IPS DF 4.7 (cell line): ENCODE measurements at regions not wholly inside any gene's neighbourhood (a gene's known extent, or its start where the extent isn't known, plus 50 kb on each side); places are given as distances from the start of the nearest gene placed in this dataset.

Experiments used
- DNase-seq: peaks from one replicate; pipeline ENCODE4 v3.0.0-alpha.2; 2013; ENCODE audit warnings: low spot score; ENCODE audit errors: extremely low read depth

DNA sequence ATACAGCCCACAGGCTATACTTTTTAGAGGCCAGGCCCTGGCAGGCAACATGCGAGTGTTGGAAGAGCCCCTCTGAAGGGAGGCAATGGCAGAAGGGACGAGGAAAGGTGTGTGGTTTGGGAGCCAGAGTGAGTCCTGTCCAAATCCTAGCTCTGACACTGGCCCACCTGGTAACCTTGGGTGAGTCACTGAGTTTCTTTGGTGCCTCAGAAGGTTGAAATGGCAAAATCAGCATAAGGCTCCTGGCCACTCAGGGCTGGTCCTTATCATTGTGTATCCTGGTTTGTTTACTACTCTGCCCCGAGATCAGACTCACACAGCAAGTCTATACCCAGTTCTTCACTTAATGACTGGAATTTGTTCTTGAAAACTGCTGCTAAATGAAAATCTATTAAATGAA, 71.4 kb upstream of the TLE3 start:
- no peak for DNase-seq

DNA sequence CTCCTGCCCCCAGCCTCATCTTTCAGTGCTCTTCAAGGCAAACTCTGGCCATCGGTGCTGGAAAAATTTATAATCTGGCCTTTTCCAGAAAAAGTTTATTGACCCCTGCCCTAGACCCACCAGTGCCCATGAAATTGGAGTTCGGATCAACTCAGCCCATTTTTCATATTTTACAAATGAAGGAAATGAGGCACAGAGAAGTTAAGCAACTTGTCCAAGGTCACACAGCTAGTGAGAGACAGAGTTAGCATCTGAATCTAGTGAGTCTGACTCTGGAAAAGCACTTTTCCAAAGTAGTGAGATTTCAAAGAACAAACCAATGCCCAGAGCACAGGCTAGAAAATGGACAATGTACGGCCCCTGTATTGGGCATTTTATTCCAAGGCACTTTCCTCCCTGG, 69.4 kb upstream of the TLE3 start:
- no peak for DNase-seq

DNA sequence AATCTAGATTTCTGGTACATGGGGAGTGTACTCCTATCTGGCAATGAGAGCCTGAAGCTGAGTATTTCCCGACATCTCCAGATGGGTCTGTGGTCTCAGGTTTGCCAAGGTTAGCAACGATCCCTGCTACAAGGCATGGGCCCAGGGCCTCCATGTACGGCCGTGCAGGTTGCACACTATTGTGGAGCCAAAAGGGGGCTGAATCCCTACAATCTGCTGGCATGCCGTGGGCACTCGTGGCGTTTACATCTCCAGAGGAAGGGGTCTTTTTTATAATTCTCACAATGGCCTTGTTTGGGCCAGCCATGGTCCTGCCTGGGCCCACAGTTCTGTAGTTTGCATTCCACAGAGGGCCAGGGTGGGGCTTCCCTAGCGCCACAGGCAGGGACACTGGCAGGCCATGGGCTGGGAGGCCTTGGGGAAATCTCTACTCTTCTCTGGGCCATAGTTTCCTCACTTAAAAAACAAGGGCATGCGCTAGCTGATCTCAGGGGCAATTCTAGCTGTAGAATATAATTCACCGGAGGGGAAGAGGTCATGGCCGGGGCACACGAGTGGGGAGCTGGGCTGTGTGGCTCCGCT, 68.9 kb upstream of the TLE3 start:
- no peak for DNase-seq

DNA sequence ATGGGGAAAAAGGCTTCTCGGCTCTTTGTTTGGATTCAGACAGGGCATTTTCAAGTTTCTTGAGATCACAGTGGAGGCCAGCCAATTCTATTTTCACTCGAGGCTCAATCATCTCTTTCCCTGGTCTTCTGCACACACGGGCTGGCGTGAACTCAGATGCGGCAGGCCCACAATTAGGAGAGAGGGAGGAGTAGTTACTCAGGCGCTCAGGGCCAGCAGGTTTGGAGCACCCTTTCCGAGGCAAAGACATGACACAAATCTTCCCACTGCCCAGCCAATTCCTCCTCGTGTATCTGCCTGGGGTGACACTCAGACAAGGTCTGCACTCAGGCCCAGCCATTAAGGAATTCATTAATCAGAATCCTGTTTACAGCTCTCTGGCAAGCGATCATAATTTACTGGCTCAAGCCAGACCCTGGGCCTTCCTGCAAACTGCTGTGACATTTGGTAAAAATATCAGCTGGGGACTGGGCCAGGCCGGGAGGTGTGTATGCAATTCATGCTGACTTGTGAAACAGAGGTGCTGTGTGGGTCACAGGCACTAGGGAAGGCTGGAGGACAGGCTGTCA, 68.1 kb upstream of the TLE3 start:
- DNase-seq = no peak

DNA sequence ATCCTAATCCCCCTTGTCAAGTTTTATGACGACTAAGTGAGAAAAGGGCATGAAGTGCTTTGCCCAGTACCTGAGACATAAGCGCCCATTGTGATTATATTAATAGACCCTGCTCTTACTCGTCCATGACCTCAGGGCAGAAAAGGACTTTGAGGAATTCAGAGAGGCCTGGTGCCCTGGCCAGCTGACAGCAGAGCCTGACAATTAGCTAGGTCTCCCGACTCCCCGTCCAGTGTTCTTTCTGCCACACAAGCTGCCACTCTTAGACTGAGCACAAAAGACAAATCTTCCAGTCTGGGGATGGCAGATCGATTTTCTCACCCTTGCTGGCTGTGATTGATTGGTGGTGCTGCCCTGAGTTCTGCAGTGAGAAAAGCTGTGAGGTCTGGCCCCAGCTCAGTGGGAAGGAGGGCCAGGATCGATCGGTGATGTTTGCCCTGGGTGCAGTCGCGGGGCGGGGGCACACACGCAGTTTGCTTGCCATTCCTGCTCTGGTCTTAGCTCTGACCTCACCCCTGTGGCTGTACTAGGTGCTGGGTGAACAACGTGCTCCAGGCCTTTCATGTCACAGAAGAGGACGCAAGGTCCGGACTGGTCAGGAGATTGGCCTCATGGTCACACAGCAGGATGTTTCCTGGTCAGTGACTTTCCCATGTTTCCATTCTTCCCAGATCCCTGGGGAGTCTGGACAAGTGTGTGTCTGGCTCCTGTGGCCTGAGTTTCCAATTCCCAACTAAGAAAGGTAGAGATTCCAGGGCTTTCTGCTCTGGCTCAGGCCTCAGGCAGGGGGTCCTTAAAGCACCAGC, 67.4 kb upstream of the TLE3 start:
- DNase-seq = no peak

DNA sequence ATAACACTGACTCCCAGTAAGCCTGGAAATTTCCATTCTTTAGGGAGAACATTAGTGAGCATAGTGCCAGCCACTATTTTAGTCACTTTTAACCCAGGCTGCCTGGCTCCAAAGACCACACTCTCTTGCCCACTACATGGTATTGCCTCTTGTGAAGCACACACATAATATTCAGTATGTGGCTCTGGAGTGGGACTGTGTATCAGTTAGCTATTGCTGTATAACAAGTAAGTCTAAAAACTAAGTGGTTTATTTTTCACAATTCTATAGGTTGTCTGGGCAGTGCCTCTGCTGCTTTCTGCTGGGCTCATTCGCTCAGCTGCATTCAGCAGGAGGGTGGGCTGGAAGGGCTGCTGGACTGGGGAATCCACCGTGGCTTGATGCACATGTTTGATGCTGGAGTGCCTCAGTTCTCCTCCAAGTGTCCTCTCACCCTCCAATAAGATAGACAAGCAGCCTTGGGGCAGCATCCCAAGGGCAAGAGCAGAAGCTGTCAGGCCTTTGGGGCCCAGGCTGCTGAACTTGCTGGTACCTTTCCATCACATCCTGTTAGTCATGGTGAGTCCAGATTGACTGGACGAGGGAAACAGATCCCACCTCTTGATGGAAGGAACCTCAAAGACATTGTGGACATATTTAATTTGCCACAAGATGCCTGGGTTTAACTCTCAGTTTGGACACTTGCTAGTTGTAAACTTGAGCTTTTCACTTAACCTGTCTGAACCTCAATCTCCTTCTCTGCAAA, 66.6 kb upstream of the TLE3 start:
- DNase-seq = no peak

DNA sequence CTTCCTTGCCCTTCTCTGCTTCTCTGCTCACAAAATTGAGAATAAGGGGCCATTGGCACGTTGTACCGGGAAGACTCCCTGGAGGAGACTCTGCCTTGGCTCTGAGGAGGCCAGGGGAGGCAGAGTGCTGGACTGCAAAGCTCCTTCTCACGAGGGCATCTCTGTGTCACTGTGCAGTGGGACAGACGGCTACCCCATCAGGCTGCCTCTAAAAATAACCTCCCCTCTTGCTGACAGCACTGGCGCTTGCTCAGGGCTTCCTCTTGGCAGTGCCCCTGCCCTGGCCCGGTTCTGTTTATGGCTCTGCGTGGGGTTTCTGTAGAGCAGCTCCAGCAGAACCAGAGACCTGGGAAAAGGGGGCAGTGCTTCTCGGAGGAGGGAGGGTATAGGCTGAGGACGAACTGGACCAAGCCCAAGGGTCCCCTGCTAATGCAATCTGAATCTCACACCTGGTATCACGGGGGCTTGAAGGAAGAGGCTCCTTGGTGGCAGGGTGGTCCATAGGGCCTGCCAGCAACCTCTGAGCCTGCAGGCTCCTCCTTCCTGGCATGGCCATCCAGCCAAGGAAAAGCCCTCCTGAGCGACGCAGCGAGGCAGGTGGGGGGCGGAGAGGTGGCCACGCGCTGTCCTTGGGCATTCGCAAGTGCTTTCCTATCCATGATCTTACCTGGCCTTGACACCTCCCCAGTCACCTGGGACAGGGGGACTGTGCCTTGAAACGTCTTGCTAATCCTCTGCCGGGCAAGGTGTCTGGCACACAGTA, 63.3 kb upstream of the TLE3 start:
- DNase-seq = no peak

DNA sequence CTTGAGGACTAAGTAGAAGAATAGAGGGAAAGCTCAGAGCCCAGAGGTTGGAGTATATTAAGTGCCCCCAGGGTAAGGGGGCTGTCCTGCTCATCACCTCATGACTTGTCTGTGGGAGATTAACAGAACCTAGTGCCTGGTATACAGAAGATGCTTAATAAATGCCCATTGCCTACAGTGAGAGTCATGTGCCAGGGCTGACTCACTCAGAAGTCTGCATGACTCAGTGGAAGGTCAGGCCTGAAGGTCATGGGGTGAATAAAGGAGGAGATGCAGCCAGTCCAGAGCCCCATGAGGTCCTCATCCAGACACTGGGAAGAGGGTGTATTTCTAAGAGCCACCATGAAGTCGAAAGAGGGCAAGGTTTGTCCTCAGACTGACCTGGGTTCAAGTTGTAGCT, 62.5 kb upstream of the TLE3 start:
- no peak for DNase-seq

DNA sequence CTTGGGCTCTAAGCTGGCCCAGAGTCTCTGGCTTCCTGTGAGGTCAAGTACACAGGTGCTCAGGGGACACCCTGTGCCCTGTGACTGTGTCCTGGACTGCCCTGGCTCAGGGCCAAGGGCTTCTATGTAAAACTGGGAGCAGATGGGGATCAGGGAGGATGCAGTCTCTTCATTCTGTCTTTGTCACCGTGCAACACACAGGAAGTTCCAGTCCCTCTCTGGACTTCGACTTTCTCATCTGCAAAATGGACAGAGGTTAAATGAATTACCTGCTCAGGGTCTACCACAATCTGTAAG, 61.9 kb upstream of the TLE3 start:
- no peak for DNase-seq

DNA sequence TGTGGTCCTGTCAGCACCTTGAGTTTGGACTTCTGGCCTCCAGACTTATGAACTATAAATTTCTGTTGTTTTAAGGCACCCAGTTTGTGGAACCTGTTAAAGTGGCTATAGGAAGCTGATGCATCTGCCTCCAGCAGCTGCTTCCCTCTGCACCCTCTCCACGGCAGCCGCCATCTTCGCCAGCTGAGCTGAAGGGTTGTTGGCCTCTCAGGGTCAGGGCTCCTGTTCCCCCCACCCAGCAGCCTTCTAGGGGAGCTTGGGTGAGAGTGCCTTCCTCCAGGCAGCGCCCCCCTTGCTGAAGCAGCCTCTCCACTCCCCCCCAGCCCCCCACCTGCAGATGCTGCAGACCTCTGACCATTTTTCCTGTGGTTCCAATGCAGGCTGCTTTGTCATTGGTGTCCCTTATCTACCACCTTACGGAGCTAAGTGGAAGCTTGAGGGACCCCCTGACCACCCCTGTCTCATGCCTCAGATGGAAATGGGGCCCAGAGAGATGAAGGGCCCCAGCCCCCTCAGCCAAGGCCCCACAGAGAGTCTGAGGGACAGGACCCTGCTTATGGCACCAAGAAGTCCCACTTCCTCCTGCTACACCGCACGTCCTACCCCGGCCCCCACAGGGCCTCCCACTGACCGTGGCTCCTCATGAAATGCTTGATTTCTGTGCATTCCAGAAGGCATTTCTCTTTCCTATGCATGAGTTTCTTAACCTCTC, 61.4 kb upstream of the TLE3 start:
- no peak for DNase-seq

DNA sequence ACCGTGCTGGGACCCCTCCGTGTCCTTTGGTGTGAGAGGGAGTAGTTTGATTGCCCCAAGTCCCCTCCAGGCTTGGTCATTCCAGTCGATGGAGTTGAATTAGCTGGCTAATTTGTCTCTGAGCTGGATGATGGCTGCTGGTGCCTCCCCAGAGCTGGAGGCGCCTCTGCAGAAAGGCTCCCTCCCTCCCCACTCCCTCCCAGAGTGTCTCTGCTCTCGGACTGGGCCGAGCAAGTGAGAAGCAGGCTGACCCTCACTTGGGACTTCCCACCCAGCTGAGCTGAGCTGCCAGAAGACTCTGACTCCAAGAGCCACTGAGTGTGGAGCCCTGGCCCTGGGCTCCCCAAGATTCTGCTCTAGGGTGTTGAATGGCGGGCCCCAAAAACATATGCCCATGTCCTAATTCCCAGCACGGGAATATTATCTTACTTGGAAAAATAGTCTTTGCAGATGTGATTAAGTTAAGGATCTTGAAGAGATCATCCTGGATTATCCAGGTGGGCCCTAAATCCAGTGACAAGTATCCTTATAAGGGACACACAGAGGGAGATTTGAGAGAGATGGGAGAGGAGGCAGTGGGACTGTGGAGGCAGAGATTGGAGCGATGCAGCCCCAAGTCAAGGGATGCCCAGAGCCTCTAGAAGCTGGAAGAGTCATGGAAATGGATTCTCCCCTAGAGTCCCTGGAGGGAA, 60.7 kb upstream of the TLE3 start:
- DNase-seq = no peak

DNA sequence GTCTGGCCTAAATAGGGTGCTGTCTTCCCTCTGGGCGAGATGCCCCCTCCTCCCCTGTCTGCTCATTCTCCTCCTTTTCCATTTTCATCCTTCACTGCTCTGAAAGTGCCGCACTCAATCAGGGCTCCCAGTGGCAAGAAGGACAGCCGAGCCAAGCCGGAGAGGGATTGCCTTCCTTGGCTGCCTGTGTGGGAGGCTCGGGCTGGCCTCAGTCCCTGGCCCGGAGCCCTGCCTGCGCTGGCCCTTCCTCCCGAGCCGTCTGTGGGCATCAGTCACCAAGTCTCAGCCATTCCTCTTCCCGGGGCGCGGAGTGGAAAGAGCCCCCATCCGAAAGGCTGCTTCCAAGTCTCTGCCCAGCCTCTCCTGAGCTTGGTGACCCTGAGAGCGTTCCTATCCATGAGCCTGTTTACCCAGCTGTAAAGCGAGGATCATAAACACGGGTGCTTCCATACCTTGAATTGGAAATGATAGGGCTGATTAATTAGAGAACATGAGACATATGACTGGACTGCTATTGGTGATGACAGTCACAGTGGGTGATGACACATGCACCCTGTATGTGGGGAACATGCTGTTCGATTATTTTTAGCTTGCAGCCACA, 59.1 kb upstream of the TLE3 start:
- no peak for DNase-seq

DNA sequence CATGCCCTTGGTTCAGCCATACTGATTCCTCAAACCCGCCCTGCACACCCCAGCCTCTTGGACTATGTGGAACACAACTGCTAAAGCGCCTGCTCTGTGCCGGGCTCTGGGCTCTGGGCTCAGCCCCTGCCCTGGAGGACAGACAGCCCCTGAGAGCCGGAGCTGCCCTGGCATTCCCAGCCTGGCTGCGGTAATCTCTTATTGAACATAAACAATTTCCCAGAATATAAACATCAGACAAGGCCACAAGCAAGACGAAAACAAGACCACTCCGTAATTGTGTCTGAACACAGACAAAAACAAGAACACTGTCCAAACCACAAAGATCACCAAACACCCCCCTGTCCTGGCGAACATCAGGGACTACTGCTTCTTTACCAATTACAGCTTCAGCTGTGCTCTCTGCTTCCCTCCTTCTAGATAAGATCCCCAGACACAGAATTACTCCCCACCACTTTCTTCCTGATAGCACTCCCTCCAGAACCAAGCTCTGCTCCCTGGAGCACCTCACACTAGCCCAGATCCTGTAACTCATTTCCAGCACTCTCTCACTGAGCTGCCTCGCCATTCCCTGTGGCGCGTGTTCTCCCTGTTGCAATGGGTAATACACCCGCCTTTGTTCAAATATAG, 57.1 kb upstream of the TLE3 start:
- no peak for DNase-seq

DNA sequence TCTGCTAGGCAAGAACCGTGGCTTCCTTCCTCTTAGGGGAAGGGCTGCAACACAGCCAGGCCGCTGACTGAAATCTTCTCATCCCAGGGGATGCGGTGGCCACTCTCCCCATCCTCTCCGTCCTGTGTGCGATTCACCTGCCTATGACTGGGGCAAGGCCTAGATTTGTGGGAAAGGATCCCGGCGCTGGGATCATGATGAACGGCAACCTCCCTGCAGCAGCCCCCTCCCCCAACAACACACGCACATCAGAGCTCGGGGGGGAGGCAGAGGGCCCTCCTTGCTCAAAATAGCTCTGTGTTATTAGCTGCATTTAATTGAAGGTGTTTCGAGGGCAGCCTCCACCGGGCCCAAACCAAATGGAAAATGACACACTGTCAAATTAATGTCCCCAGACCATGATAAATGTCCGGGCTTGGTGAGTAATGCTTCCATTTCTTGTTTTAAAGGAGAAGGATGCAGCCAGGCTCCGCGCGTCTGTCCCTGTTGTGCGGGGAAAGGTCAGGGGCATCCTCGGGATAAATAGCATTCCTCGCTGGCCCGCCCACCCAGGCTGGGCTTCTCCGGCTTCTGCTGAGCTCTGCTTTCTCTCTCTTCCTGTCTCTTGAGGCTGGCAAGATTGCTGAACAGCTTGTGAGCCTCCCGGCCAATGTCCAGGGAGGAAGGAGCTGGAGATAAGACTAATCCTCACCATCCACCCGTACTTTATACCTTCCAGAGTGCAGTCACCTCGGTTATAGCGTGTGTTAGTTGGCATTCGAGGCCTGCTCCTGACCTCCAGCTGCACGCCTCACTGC, 56.4 kb upstream of the TLE3 start:
- no peak for DNase-seq

DNA sequence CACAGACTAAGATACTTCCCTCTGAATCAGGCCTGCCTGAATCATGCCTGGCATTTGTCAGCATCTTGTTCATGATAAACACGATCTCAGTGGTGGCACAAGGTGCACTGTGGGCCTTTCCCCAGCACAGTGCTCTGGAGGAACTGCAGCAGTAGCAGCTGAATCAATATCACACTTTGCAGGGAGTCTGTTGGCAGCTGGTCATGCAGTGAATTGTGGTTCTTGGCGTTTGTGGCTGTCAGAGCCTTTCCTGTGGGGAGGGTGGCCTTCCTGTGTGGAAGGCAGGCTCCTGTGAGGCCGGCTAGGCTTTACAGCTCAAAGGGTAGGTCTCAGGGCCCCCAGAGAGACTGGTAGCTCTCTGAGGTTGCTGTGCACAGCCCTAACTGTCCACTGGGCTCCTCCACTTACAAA, 54.4 kb upstream of the TLE3 start:
- no peak for DNase-seq

DNA sequence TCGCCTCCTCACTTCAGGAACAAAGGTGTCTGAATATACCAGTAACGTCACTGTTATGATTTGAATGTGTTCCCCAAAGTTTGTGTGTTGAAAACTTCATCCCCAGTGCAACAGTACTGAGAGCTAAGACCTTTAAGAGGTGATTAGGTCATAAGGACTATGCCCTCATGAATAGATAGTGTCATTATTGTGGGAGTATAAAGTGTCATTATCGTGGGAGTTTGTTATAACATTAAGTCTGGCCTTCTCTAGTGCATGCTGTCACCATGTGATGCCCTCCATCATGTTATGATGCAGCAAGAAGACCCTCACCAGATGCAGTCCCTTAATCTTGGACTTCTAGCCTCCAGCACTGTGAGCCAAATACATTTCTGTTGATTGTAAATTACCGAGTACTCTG, 53.7 kb upstream of the TLE3 start:
- DNase-seq = no peak

DNA sequence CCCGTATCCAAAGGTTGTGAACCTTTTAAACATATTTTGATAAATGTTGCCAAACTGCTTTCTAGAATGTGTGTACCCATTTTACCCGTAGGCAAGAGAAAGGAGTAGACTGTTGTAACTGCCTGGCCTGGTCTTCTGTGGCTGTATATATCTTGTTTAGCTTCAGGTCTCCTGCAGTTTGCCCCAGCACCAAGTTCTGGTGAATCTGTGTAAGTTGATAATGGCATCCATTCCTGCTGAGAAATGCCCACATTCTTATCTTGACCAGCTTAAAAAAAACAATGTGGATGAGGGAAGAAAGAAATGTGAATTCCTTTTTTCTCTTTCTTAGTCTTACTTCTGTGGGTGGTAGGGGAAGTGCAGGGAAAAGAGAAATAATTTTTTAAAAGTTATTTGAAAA, 53.3 kb upstream of the TLE3 start:
- DNase-seq = no peak

DNA sequence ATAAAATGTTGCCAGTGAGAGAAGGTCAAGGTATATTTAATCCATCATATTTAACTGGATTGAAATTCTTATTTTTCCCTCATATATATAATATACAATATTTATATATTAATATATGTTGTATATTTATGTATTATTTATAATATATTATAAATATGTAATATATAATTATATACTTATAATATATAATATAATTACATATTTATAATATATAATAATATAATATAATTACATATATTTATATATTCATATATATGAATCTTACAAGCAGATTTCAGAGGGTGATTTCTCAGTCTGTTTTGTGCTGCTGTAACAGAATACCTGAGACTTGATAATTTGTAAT, 52.7 kb upstream of the TLE3 start:
- DNase-seq = no peak
